Stomach (tissue), 4 donors: ENCODE measurements at regions not wholly inside any gene's neighbourhood (a gene's known extent, or its start where the extent isn't known, plus 50 kb on each side); places are given as distances from the start of the nearest gene placed in this dataset.

Source experiments
- POLR2A ChIP-seq, 4 donors: fragments of 450-650 bp; IDR thresholded peaks; one replicate each; pipeline ENCODE4 v1.6.1; 2016; ENCODE audit warnings: antibody characterized with exemption in 4 of 4, control low read depth in 2 of 4, mild to moderate bottlenecking in 1 of 4, moderate library complexity in 1 of 4
- POLR2AphosphoS5 ChIP-seq, 3 donors: sonication (generic); formaldehyde crosslinking; IDR thresholded peaks; one replicate each; pipeline ENCODE4 v1.6.1; 2016; ENCODE audit warnings: antibody characterized with exemption in 3 of 3
- TF ChIP-seq, protein P1 (sequence below), 7 experiments: fragments of 450-650 bp in 4 of 7; fragments of 200-600 bp in 3 of 7; sonication (generic) in 3 of 7; IDR thresholded peaks; one replicate each; pipeline ENCODE4 v1.5.1; 2016 to 2019; ENCODE audit warnings: antibody characterized with exemption in 7 of 7, control low read depth in 2 of 7, mild to moderate bottlenecking in 1 of 7

DNA sequence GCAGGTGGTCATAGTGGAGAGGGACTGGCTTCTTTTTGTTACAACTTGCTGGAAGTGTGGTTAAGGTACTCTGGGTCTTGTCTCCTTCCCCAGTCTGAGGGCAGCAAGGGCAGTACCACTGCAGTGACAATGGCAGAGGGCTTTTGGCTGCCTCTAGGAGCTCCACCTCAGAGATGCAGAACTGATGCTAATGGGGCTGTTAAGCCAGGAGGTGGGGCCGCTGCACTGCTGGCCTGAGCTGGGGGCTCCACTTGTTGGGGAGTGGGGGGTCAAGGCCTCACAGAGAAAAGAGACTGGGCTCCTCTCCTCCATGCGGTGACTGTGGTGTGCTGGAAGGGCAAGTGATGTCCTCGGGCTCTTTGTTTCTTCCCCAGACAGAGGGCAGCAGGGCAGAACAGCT, 135.7 kb downstream of the DSEL start:
- TF ChIP-seq POLR2AphosphoS5 (IDR thresholded peaks at IDR 0.05) = no peak
- TF ChIP-seq, protein P1, sequence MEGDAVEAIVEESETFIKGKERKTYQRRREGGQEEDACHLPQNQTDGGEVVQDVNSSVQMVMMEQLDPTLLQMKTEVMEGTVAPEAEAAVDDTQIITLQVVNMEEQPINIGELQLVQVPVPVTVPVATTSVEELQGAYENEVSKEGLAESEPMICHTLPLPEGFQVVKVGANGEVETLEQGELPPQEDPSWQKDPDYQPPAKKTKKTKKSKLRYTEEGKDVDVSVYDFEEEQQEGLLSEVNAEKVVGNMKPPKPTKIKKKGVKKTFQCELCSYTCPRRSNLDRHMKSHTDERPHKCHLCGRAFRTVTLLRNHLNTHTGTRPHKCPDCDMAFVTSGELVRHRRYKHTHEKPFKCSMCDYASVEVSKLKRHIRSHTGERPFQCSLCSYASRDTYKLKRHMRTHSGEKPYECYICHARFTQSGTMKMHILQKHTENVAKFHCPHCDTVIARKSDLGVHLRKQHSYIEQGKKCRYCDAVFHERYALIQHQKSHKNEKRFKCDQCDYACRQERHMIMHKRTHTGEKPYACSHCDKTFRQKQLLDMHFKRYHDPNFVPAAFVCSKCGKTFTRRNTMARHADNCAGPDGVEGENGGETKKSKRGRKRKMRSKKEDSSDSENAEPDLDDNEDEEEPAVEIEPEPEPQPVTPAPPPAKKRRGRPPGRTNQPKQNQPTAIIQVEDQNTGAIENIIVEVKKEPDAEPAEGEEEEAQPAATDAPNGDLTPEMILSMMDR (IDR thresholded peaks at IDR 0.05) = no peak
- TF ChIP-seq POLR2A (IDR thresholded peaks at IDR 0.05) = no peak
